Astrocyte (in vitro differentiated cells and primary cell): ENCODE measurements at regions not wholly inside any gene's neighbourhood (a gene's known extent, or its start where the extent isn't known, plus 50 kb on each side); places are given as distances from the start of the nearest gene placed in this dataset.
"Not testable (repeated sequence)": the region's sequence is repeated elsewhere in the genome, so short reads cannot be mapped to it uniquely, and the experiment has no call there.

Experiments used
- DNase-seq: peaks from one replicate; pipeline ENCODE4 v3.0.0-alpha.2; 2010; ENCODE audit warnings: low read depth
- FAIRE-seq: peaks from 2 replicates; lab custom pipeline; 2011; peaks lifted over from hg19 to GRCh38; lab: Jason Lieb, UNC
- H2AFZ ChIP-seq: 2 replicates; pipeline ENCODE4 v1.6.0; 2012; ENCODE audit warnings: low read depth, low read length, inconsistent platforms
- H3K27ac ChIP-seq: 2 replicates; pipeline ENCODE4 v1.5.1; 2011; ENCODE audit warnings: low read depth, low read length, inconsistent platforms
- H3K27me3 ChIP-seq: 2 replicates; pipeline ENCODE4 v1.6.0; 2011; ENCODE audit warnings: low read length, inconsistent platforms; ENCODE audit not compliant: insufficient read depth
- H3K36me3 ChIP-seq: 2 replicates; pipeline ENCODE4 v1.5.1; 2011; ENCODE audit warnings: low read length, inconsistent platforms; ENCODE audit not compliant: insufficient read depth
- H3K4me1 ChIP-seq: 2 replicates; pipeline ENCODE4 v1.5.1; 2011; ENCODE audit warnings: low read length, inconsistent platforms; ENCODE audit not compliant: insufficient read depth
- H3K4me2 ChIP-seq: 2 replicates; pipeline ENCODE4 v1.6.0; 2012; ENCODE audit warnings: low read length, inconsistent platforms
- H3K4me3 ChIP-seq: 2 replicates; pipeline ENCODE4 v1.5.1; 2011; ENCODE audit warnings: low read depth, mild to moderate bottlenecking, low read length, inconsistent platforms; ENCODE audit not compliant: insufficient read depth
- H3K79me2 ChIP-seq: 2 replicates; pipeline ENCODE4 v1.6.0; 2012; ENCODE audit warnings: mild to moderate bottlenecking, low read length, inconsistent platforms; ENCODE audit not compliant: insufficient read depth
- H3K9ac ChIP-seq: 2 replicates; pipeline ENCODE4 v1.6.0; 2012; ENCODE audit warnings: mild to moderate bottlenecking, low read length, inconsistent platforms
- H3K9me3 ChIP-seq: 2 replicates; pipeline ENCODE4 v1.5.1; 2012; ENCODE audit warnings: low read depth, mild to moderate bottlenecking, low read length, inconsistent platforms; ENCODE audit not compliant: insufficient read depth
- H4K20me1 ChIP-seq: 2 replicates; pipeline ENCODE4 v1.6.0; 2012; ENCODE audit warnings: low read length, inconsistent platforms; ENCODE audit not compliant: insufficient read depth
- H3K27ac Mint-ChIP-seq: one replicate; pipeline ENCODE4 v1.8.0; 2021; ENCODE audit warnings: mild to moderate bottlenecking, mixed read lengths; ENCODE audit not compliant: unreplicated experiment
- H3K27me3 Mint-ChIP-seq: one replicate; pipeline ENCODE4 v1.8.0; 2021; ENCODE audit warnings: low read depth, mixed read lengths; ENCODE audit not compliant: unreplicated experiment
- H3K36me3 Mint-ChIP-seq: one replicate; pipeline ENCODE4 v1.8.0; 2021; ENCODE audit warnings: low read depth, mixed read lengths; ENCODE audit not compliant: unreplicated experiment
- H3K4me1 Mint-ChIP-seq: one replicate; pipeline ENCODE4 v1.8.0; 2021; ENCODE audit warnings: low read depth, mixed read lengths; ENCODE audit not compliant: unreplicated experiment
- H3K4me3 Mint-ChIP-seq: one replicate; pipeline ENCODE4 v1.8.0; 2021; ENCODE audit warnings: mild to moderate bottlenecking, moderate library complexity, mixed read lengths; ENCODE audit not compliant: unreplicated experiment
- H3K9me3 Mint-ChIP-seq: one replicate; pipeline ENCODE4 v1.8.0; 2021; ENCODE audit warnings: mild to moderate bottlenecking, mixed read lengths; ENCODE audit not compliant: unreplicated experiment
- EZH2 ChIP-seq: IDR thresholded peaks from 2 replicates; pipeline ENCODE4 v1.6.1; 2012; ENCODE audit warnings: mild to moderate bottlenecking, low read length, inconsistent platforms; ENCODE audit not compliant: insufficient read depth
- TF ChIP-seq, protein P1 (sequence below): IDR thresholded peaks from 2 replicates; pipeline ENCODE4 v1.5.1; 2011; ENCODE audit warnings: low read depth, mild to moderate bottlenecking, inconsistent platforms, low read length, moderate library complexity; ENCODE audit not compliant: insufficient read depth

DNA sequence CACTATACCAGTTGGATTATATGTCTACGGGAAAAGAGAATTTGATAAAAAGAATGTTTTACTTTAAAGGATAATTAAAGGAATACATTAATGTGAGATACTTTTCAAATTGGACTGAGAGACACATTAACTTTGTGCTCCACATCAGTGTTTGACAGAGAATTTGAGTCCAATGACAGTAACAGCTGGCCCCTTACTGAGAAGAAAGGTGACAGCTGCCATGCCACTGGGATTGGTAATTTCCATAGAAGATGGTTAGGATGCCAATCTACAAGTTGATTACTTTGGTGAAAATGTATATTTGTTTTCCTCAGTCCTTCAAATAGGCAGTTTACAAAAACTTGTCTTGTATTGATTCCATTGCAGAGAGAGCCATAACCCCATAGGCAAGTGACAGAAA, 578.4 kb downstream of the SLCO4C1 start:
- Mint-ChIP-seq H3K36me3 (no peaks in the 10 kb centered on the region), H3K4me1 (no peaks in the 10 kb centered on the region), H3K9me3 (no peaks in the 10 kb centered on the region), H3K27ac (no peak overlapping the region), H3K27me3 (no peaks in the 10 kb centered on the region), H3K4me3 (no peak overlapping the region)
- Histone ChIP-seq H3K27ac (no peak overlapping the region), H2AFZ (no peak overlapping the region), H3K4me1 (no peaks in the 10 kb centered on the region), H3K27me3 (no peaks in the 10 kb centered on the region), H3K9me3 (no peaks in the 10 kb centered on the region), H3K36me3 (no peaks in the 10 kb centered on the region), H3K4me3 (no peak overlapping the region), H3K4me2 (no peak overlapping the region), H3K9ac (no peak overlapping the region), H4K20me1 (no peaks in the 10 kb centered on the region), H3K79me2 (no peaks in the 10 kb centered on the region)
- no peak for DNase-seq
- FAIRE-seq = no peak
- TF ChIP-seq EZH2 = no peak
- TF ChIP-seq, protein P1, sequence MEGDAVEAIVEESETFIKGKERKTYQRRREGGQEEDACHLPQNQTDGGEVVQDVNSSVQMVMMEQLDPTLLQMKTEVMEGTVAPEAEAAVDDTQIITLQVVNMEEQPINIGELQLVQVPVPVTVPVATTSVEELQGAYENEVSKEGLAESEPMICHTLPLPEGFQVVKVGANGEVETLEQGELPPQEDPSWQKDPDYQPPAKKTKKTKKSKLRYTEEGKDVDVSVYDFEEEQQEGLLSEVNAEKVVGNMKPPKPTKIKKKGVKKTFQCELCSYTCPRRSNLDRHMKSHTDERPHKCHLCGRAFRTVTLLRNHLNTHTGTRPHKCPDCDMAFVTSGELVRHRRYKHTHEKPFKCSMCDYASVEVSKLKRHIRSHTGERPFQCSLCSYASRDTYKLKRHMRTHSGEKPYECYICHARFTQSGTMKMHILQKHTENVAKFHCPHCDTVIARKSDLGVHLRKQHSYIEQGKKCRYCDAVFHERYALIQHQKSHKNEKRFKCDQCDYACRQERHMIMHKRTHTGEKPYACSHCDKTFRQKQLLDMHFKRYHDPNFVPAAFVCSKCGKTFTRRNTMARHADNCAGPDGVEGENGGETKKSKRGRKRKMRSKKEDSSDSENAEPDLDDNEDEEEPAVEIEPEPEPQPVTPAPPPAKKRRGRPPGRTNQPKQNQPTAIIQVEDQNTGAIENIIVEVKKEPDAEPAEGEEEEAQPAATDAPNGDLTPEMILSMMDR = no peak

DNA sequence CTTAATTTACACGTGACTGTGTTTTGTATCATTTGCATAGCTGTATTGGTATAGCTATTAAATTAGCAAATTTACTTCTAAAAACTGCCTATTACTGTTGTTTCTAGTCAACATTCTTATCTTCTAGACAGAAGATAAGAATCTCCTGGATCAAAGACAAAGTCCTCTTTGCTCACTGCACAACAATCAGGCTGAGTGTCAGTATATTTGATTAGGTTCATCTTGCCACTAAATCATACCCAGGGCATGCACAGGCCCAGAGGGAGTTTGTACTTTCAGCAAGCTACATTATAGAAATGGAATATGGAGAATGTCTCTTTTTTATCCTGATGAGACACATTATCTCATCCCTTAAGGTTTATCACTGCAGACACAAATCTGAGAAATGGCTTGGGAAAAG, 579.1 kb downstream of the SLCO4C1 start:
- Histone ChIP-seq H3K9me3 (no peaks in the 10 kb centered on the region), H3K9ac (no peak overlapping the region), H3K36me3 (no peaks in the 10 kb centered on the region), H3K4me3 (no peak overlapping the region), H3K27me3 (no peaks in the 10 kb centered on the region), H3K4me1 (no peaks in the 10 kb centered on the region), H2AFZ (no peak overlapping the region), H3K79me2 (no peaks in the 10 kb centered on the region), H4K20me1 (no peaks in the 10 kb centered on the region), H3K27ac (no peak overlapping the region), H3K4me2 (no peak overlapping the region)
- Mint-ChIP-seq H3K4me3 (no peak overlapping the region), H3K9me3 (no peaks in the 10 kb centered on the region), H3K27me3 (no peaks in the 10 kb centered on the region), H3K4me1 (no peaks in the 10 kb centered on the region), H3K36me3 (no peaks in the 10 kb centered on the region), H3K27ac (no peak overlapping the region)
- DNase-seq (no peak), FAIRE-seq (no peak)
- no peak for TF ChIP-seq EZH2
- TF ChIP-seq, protein P1 = no peak

DNA sequence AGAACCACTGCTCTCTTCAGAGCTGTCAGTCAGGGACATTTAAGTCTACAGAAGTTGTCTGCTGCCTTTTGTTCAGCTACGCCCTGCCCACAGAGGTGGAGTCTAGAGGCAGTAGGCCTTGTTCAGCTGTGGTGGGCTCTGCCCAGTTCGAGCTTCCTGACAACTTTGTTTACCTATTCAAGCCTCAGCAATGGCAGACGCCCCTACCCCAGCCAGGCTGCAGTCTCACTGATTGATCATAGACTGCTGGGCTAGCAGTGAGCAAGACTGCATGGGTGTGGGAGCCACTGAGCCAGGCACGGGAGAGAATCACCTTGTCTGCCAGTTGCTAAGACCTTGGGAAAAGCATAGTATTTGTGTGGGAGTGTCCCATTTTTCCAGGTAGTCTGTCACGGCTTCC, 580.3 kb downstream of the SLCO4C1 start:
- not testable (repeated sequence) for H3K4me3 ChIP-seq, H3K9me3 ChIP-seq, DNase-seq, H3K4me2 ChIP-seq, H3K9ac ChIP-seq, H3K79me2 ChIP-seq, H3K4me1 Mint-ChIP-seq, H3K27me3 Mint-ChIP-seq, H3K27ac ChIP-seq, H3K27ac Mint-ChIP-seq, H4K20me1 ChIP-seq, H3K36me3 ChIP-seq, H3K27me3 ChIP-seq, FAIRE-seq, H3K36me3 Mint-ChIP-seq, H3K9me3 Mint-ChIP-seq, H2AFZ ChIP-seq, H3K4me3 Mint-ChIP-seq, H3K4me1 ChIP-seq
